OCI-LY7 (cell line): ENCODE measurements at regions not wholly inside any gene's neighbourhood (a gene's known extent, or its start where the extent isn't known, plus 50 kb on each side); places are given as distances from the start of the nearest gene placed in this dataset.

Experiments
- EZH2phosphoT487 ChIP-seq: fragments of 200-600 bp; sonication (generic); IDR thresholded peaks from 2 replicates; pipeline ENCODE4 v1.6.1; 2018; ENCODE audit warnings: low read depth, borderline replicate concordance, mild to moderate bottlenecking, mixed run types, antibody characterized with exemption, low read length, moderate library complexity, mixed read lengths
- TF ChIP-seq, protein P1 (sequence below): fragments of 200-600 bp; sonication (generic); conservative IDR thresholded peaks from 2 replicates; pipeline ENCODE4 v1.5.1; 2014; ENCODE audit warnings: mild to moderate bottlenecking, antibody characterized with exemption, low read length, moderate library complexity, mixed read lengths

- TF ChIP-seq, protein P1, sequence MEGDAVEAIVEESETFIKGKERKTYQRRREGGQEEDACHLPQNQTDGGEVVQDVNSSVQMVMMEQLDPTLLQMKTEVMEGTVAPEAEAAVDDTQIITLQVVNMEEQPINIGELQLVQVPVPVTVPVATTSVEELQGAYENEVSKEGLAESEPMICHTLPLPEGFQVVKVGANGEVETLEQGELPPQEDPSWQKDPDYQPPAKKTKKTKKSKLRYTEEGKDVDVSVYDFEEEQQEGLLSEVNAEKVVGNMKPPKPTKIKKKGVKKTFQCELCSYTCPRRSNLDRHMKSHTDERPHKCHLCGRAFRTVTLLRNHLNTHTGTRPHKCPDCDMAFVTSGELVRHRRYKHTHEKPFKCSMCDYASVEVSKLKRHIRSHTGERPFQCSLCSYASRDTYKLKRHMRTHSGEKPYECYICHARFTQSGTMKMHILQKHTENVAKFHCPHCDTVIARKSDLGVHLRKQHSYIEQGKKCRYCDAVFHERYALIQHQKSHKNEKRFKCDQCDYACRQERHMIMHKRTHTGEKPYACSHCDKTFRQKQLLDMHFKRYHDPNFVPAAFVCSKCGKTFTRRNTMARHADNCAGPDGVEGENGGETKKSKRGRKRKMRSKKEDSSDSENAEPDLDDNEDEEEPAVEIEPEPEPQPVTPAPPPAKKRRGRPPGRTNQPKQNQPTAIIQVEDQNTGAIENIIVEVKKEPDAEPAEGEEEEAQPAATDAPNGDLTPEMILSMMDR: no peak
- TF ChIP-seq EZH2phosphoT487: no peak
Measured at GRCh38 chr10:83706952-83707582, 432.2 kb upstream of the GHITM start.
